ENCODE measurements at regions not wholly inside any gene's neighbourhood (a gene's known extent, or its start where the extent isn't known, plus 50 kb on each side); places are given as distances from the start of the nearest gene placed in this dataset.

DNA sequence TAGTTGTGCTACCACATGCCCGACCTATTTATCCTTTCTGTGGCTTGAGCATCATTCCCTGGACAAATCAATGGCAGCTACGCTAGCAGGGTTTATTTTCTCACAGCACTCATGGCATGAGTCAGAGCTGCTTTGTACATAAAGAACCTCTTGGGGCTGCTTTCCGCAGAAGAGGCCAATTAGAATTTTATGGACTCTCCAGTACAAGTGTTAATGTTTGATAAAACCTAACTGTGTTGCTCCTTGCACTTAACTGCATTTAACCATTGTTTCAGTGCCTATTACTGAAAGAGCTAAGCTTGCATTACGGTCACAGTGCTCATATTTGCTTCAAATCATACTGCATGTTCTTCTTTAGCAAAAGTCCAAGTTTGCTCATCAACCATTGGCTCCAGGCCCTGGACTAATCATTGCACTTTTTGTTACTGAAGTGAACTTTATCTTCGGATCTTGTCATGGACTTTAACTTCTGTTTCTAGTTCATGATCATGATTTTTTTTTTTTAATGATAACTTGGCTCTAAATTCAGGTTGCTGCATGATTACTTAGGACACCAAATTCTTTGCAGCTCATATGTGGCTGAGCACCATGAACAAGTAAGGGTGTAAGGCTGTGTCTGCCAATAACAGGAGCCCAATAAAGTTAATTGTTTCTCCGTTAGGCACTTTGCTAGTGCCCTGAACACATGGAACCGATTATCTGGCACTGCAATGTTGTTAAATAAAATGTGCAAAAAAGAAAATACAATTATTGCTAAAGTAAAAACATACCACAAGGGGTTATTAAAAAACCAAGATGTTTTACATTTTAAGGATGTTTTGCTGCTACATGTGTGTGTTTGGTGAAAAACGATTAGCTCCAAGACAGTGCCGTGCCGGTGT is 492.2 kb downstream of the KCNJ2 start:
- TF ChIP-seq, protein P1, sequence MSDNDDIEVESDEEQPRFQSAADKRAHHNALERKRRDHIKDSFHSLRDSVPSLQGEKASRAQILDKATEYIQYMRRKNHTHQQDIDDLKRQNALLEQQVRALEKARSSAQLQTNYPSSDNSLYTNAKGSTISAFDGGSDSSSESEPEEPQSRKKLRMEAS (IDR thresholded peaks at IDR 0.05): peak; percentile 30
- TF ChIP-seq HNF4A (conservative IDR thresholded peaks at IDR 0.05): peak; percentile 88 to 90
- TF ChIP-seq, protein P2, sequence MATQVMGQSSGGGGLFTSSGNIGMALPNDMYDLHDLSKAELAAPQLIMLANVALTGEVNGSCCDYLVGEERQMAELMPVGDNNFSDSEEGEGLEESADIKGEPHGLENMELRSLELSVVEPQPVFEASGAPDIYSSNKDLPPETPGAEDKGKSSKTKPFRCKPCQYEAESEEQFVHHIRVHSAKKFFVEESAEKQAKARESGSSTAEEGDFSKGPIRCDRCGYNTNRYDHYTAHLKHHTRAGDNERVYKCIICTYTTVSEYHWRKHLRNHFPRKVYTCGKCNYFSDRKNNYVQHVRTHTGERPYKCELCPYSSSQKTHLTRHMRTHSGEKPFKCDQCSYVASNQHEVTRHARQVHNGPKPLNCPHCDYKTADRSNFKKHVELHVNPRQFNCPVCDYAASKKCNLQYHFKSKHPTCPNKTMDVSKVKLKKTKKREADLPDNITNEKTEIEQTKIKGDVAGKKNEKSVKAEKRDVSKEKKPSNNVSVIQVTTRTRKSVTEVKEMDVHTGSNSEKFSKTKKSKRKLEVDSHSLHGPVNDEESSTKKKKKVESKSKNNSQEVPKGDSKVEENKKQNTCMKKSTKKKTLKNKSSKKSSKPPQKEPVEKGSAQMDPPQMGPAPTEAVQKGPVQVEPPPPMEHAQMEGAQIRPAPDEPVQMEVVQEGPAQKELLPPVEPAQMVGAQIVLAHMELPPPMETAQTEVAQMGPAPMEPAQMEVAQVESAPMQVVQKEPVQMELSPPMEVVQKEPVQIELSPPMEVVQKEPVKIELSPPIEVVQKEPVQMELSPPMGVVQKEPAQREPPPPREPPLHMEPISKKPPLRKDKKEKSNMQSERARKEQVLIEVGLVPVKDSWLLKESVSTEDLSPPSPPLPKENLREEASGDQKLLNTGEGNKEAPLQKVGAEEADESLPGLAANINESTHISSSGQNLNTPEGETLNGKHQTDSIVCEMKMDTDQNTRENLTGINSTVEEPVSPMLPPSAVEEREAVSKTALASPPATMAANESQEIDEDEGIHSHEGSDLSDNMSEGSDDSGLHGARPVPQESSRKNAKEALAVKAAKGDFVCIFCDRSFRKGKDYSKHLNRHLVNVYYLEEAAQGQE (IDR thresholded peaks at IDR 0.05): peak; percentile 21
- TF ChIP-seq, protein P3, sequence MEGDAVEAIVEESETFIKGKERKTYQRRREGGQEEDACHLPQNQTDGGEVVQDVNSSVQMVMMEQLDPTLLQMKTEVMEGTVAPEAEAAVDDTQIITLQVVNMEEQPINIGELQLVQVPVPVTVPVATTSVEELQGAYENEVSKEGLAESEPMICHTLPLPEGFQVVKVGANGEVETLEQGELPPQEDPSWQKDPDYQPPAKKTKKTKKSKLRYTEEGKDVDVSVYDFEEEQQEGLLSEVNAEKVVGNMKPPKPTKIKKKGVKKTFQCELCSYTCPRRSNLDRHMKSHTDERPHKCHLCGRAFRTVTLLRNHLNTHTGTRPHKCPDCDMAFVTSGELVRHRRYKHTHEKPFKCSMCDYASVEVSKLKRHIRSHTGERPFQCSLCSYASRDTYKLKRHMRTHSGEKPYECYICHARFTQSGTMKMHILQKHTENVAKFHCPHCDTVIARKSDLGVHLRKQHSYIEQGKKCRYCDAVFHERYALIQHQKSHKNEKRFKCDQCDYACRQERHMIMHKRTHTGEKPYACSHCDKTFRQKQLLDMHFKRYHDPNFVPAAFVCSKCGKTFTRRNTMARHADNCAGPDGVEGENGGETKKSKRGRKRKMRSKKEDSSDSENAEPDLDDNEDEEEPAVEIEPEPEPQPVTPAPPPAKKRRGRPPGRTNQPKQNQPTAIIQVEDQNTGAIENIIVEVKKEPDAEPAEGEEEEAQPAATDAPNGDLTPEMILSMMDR (IDR thresholded peaks at IDR 0.05; ENCODE audit: low read depth, low read length, missing input control): no peak
- no peak for TF ChIP-seq EGR1 (IDR thresholded peaks at IDR 0.05; ENCODE audit: low read depth in 2 of 2)
- TF ChIP-seq HNF4G (IDR thresholded peaks at IDR 0.05): peak; percentile 55
- TF ChIP-seq, protein P4, sequence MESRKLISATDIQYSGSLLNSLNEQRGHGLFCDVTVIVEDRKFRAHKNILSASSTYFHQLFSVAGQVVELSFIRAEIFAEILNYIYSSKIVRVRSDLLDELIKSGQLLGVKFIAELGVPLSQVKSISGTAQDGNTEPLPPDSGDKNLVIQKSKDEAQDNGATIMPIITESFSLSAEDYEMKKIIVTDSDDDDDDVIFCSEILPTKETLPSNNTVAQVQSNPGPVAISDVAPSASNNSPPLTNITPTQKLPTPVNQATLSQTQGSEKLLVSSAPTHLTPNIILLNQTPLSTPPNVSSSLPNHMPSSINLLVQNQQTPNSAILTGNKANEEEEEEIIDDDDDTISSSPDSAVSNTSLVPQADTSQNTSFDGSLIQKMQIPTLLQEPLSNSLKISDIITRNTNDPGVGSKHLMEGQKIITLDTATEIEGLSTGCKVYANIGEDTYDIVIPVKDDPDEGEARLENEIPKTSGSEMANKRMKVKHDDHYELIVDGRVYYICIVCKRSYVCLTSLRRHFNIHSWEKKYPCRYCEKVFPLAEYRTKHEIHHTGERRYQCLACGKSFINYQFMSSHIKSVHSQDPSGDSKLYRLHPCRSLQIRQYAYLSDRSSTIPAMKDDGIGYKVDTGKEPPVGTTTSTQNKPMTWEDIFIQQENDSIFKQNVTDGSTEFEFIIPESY (IDR thresholded peaks at IDR 0.05): no peak
- TF ChIP-seq FOXA2 (IDR thresholded peaks at IDR 0.05): peak; percentile 86
- TF ChIP-seq SP1 (IDR thresholded peaks at IDR 0.05): peak; percentile 79
- TF ChIP-seq NR2F2 (IDR thresholded peaks at IDR 0.05): no peak
- peak; percentile 48 for TF ChIP-seq FOXA1 (IDR thresholded peaks at IDR 0.05)
- TF ChIP-seq RXRA (IDR thresholded peaks at IDR 0.05): peak in 1 of 2 donors; percentile 70
- peak; percentile 89 to 90 for TF ChIP-seq JUND (IDR thresholded peaks at IDR 0.05)
- TF ChIP-seq YY1 (IDR thresholded peaks at IDR 0.05): peak; percentile 88
- Histone ChIP-seq H3K9me3 (ENCODE audit: control insufficient read depth in 4 of 4, low read length in 3 of 4) (no peaks in the 10 kb centered on the region), H3K4me1 (ENCODE audit: control insufficient read depth in 4 of 4, insufficient read depth in 4 of 4, low read length in 3 of 4) (peaks cover 2 to 20% (median 17%) of the 10 kb centered on the region in 4 donors), H3K9ac (ENCODE audit: low read depth in 1 of 2, low read length in 2 of 2) (no peak overlapping the region), H3K27ac (ENCODE audit: low read depth in 1 of 2, low read length in 2 of 2) (peak overlapping the region; percentile 19 to 39), H3K36me3 (ENCODE audit: control insufficient read depth in 4 of 4, insufficient read depth in 3 of 4, low read depth in 1 of 4, low read length in 3 of 4) (no peaks in the 10 kb centered on the region), H3K4me3 (ENCODE audit: low read depth in 1 of 3, low read length in 3 of 3) (peak overlapping the region; percentile 4 to 12 (median 7)), H3K27me3 (ENCODE audit: control insufficient read depth in 4 of 4, insufficient read depth in 4 of 4, low read length in 3 of 4) (no peaks in the 10 kb centered on the region)
- WGBS: 48% methylated on average over 10 of the region's 10 CpGs
- DNase-seq (ENCODE audit: low spot score): no peak

Data from liver (tissue), 8 donors.